DMS 273 treated with DMSO at 0.1 percent for 48 hours (cell line): ENCODE measurements at regions not wholly inside any gene's neighbourhood (a gene's known extent, or its start where the extent isn't known, plus 50 kb on each side); places are given as distances from the start of the nearest gene placed in this dataset.
"Not testable (repeated sequence)": the region's sequence is repeated elsewhere in the genome, so short reads cannot be mapped to it uniquely, and the experiment has no call there.

ENCODE experiments used
- DNase-seq: peaks from one replicate; lab custom pipeline; 2025; lab: John Stamatoyannopoulos, UW

- no peak for DNase-seq
Measured at GRCh38 chr12:88820012-88820411, 239.7 kb upstream of the KITLG start.

DNA sequence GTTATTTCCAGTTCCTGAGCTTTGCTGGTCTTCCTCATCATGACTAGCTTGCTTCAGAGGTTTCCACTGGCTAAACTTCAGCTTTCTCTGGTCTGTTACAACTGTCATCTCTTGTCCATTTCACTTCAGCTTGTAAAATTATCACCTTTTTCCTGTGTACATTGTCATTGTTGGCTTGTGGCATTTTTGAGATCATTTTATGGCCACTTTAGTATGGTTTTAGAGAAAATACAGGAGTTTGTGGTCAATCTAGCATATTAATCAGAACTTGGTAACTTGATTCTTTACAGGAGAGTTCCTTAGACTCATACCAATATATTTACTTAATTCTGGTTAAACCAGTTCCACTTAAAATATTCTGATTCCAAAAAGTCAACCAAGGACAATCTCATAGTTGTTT, 235.9 kb upstream of the KITLG start:
- no peak for DNase-seq

- DNase-seq, result no peak
Measured at GRCh38 chr12:88814779-88815178, 234.5 kb upstream of the KITLG start.

- no peak for DNase-seq
Measured at GRCh38 chr12:88812610-88813009, 232.3 kb upstream of the KITLG start.

DNA sequence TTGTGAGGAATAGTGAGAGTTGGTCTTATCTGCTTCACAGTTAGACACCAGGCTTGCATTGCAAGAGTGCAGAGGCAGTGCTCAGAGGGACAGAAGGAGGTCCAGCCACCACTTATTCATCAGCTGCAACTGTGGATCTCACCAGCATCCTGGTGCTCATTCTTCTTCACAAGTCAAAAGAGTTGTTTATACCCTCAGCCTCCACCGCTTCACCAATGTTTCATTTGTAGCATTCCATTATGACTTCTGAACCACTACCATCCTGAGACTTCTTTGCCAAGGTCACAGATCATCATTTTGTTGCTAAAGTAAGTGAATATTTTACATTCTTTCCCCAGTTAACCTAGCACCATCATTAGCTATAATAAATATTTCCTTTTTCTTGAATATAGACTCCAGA, 230.5 kb upstream of the KITLG start:
- DNase-seq, result no peak

- DNase-seq, result not testable (repeated sequence)
Measured at GRCh38 chr12:88809841-88810240, 229.6 kb upstream of the KITLG start.

DNA sequence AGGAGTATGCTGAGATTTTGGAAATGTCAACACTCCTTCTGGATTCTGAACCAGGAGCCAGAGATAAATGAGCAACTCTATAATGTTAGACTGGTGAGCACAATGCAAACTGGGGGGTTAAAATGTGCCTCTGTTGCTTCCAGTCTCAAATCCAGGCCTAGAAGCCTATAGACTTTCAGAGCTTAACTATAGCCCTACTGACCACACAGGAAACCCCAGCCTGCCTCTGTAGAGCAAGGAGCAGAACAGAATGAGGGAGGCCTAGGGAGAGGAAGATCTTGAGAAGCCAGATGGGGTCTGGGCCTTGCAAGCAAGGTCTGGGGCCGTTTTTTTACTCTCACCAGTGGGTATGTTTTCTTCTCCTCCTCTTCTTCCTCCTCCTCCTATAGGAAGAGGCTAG, 225.4 kb upstream of the KITLG start:
- no peak for DNase-seq

DNA sequence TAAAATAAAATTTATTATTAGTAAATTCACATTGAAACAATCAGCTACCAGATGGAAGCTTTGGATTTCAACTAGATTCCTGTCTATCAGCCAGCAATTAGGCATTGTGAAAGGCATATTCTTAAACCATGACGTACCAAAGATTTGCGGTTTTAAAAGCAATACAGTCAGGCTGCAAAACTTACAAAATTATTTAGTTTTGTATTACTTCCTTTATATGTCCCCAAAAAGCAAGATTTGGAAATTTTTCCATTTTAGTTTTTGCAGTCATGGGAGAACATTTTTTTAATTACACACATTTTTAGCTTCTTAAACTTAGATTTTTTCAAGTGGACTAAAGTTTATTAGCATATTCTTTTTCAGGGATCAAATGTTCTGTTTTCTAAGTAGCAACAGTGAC, 225.0 kb upstream of the KITLG start:
- no peak for DNase-seq

GRCh38 chr12:88802096-88802706, 221.9 kb upstream of the KITLG start:
- DNase-seq, result no peak

GRCh38 chr12:88801227-88802095, 221.2 kb upstream of the KITLG start:
- DNase-seq, result no peak

GRCh38 chr12:88793096-88793495, 212.8 kb upstream of the KITLG start:
- no peak for DNase-seq

- DNase-seq, result no peak
Measured at GRCh38 chr12:88790231-88790630, 210.0 kb upstream of the KITLG start.

DNA sequence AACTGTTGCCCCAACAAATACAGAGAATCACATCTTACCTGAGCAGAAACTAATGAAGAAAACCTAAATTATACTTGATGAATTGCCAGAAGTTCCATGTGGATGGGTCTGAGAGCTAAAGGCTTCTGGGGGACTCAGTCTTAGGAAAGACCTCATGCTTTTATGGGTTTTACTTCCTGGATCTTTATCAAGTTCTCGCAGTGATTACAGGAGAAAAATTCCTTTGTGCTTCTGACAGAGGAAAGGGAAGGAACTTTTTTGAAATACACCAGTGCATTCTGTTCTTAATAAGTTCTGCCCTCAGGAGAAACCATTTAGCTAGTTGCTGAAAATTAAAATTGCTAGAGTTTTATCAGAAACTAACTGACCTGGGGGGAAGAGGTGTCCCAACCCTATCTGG, 203.9 kb upstream of the KITLG start:
- DNase-seq, result no peak

DNA sequence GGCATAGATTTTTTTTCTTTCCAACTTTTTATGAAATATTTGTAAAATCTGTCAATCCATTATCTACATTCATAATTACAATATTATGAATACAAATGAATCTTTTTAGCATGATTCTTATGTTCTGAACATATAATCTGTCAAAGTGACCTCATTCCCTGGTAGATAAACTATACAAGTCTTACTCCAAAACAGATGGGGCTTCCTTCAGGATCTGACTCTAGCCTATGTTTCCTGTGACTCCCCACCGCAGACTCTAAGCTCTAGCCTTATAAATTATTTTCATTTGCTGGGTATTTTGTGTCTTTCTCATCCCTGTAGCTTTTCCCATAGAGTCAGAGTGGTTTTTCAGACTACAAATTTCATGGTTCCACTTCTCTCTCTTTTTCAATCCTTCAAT, 202.1 kb upstream of the KITLG start:
- no peak for DNase-seq

DNA sequence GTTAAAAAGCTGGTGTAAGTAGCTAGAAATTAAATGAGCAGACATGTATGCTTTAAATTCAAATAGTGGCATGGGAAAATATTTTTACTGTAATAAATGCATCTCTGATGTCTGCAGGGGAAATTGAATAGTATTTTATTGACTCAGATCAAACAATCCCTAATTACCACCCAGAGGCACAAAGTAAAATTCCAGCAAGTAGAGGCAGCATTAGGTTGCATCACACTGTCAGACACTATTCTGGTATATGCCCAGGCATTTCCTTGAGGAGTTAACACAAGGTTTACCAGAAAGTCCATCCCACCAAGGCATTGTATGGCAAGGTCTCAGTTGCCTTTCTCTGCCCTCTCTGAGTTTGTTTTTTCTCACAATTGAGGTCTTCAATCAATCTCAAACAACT, 201.6 kb upstream of the KITLG start:
- no peak for DNase-seq

DNA sequence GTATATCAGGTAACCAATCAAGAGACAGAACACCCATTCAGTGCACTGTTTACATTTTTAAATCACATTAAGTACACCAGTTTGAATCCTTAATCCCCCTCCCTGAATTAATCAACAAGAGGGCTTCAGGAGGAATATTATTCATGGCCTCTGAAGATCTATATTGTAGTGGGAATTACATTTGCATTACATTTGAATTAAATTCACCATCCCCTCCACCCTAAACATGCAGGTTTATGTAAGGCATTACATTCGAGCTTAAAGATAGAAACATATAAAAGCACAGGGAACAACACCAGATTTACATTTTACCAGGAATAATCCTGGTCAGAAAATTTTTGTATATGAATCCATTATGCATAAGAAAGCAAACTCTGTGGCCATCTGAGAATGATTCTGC, 197.8 kb upstream of the KITLG start:
- DNase-seq, result no peak

GRCh38 chr12:88775742-88776151, 195.5 kb upstream of the KITLG start:
- DNase-seq, result no peak

DNA sequence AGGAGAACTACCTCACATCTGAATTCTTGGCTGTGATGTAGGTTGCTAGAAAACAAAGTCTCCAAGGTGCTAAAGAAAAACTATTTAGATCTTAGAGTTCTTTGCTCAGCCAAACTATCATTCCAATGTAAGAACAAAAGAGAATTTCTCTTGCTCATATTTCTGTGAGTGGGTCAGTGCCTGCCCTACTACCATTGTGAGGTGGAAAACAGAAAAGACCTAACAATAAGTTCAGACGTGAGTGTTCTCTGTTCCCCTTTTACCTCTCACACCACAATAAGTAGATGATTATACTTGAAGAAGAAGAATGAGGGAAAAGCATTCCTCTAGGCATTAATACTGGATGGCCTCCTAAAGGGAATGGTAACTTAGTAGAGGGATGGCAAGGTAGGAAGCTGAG, 187.4 kb upstream of the KITLG start:
- DNase-seq, result no peak

DNA sequence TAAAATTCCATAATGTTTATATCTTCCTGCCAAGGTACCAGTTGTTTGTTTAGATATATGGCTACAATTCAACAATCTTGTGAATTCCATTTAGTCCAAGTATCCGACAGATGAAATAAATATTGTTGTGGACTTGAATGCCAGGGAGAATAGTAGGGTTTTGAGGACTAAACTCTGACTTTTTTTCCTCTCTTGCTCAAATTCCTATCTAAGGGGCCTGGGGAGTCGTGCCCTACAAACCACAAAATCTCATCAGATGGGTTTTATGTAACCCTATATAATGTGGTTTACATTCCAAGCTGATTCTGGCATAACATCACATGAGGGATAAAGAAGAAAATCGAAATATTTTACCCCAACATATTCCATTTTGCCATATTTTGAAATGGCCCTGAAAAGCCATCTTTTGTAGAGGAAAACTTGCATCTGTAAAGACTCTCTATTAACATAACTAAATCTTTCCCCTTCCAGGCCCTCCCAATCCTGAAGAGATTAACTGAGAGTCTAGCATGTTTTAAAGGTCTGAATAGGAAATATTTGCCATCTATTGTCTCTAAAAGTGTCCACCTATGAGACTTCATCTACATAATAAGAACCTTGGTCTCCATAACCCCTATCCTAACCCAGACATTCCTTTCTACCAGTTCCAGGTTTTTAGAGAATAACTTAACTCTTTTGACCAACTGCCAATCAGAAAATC, 184.7 kb upstream of the KITLG start:
- DNase-seq, result no peak

- DNase-seq, result no peak
Measured at GRCh38 chr12:88763536-88764100, 183.3 kb upstream of the KITLG start.

- no peak for DNase-seq
Measured at GRCh38 chr12:88758176-88758575, 177.9 kb upstream of the KITLG start.

- no peak for DNase-seq
Measured at GRCh38 chr12:88756917-88757316, 176.6 kb upstream of the KITLG start.

GRCh38 chr12:88756153-88756552, 175.9 kb upstream of the KITLG start:
- DNase-seq, result no peak
